Fibroblast of pulmonary artery (primary cell): ENCODE measurements at regions not wholly inside any gene's neighbourhood (a gene's known extent, or its start where the extent isn't known, plus 50 kb on each side); places are given as distances from the start of the nearest gene placed in this dataset.

ENCODE experiments used
- DNase-seq: peaks from one replicate; pipeline ENCODE4 v3.0.0-alpha.2; 2010; ENCODE audit warnings: low read depth
- H3K4me3 ChIP-seq: replicated peaks from 2 replicates; pipeline ENCODE4 v1.5.1; 2011; ENCODE audit warnings: low read depth, mild to moderate bottlenecking, control low read depth, low read length, moderate library complexity
- CTCF ChIP-seq: IDR thresholded peaks from 2 replicates; pipeline ENCODE4 v1.5.1; 2011; ENCODE audit warnings: mild to moderate bottlenecking, control low read depth, low read length, inconsistent platforms; ENCODE audit errors: missing control alignments

- no peak overlapping the region for H3K4me3 ChIP-seq
- no peak for DNase-seq
- no peak for TF ChIP-seq CTCF
These were observed 1736.9 kb downstream of the TP53TG3F start for GRCh38 chr16:35196313-35196712.

- H3K4me3 ChIP-seq, result no peak overlapping the region
- no peak for TF ChIP-seq CTCF
- DNase-seq, result no peak
These were observed 1738.2 kb downstream of the TP53TG3F start for GRCh38 chr16:35197656-35198055.

GRCh38 chr16:35198223-35199199 lies 1739.1 kb downstream of the TP53TG3F start:
- DNase-seq, result no peak
- no peak overlapping the region for H3K4me3 ChIP-seq
- no peak for TF ChIP-seq CTCF

GRCh38 chr16:35200662-35201061 lies 1741.2 kb downstream of the TP53TG3F start:
- DNase-seq, result no peak
- no peak for TF ChIP-seq CTCF
- no peak overlapping the region for H3K4me3 ChIP-seq

- no peak for TF ChIP-seq CTCF
- no peak overlapping the region for H3K4me3 ChIP-seq
- DNase-seq, result no peak
These were observed 1741.7 kb downstream of the TP53TG3F start for GRCh38 chr16:35201151-35201550.

GRCh38 chr16:35203636-35204035 lies 1744.2 kb downstream of the TP53TG3F start:
- no peak overlapping the region for H3K4me3 ChIP-seq
- DNase-seq, result no peak
- TF ChIP-seq CTCF, result no peak
